ENCODE measurements at regions not wholly inside any gene's neighbourhood (a gene's known extent, or its start where the extent isn't known, plus 50 kb on each side); places are given as distances from the start of the nearest gene placed in this dataset.

GRCh38 chr2:236689393-236689700 lies 119.7 kb downstream of the ACKR3 start:
- intact Hi-C loops (cut with micrococcal nuclease) = no loop called here

- intact Hi-C loops (cut with micrococcal nuclease) = no loop called here
Measured at GRCh38 chr2:236689981-236690380, 120.4 kb downstream of the ACKR3 start.

GRCh38 chr2:236690726-236691125 lies 121.1 kb downstream of the ACKR3 start:
- intact Hi-C loops (cut with micrococcal nuclease) = no loop called here

GRCh38 chr2:236691799-236692167 lies 122.2 kb downstream of the ACKR3 start:
- intact Hi-C loops (cut with micrococcal nuclease) = no loop called here

GRCh38 chr2:236692937-236693336 lies 123.3 kb downstream of the ACKR3 start:
- intact Hi-C loops (cut with micrococcal nuclease) = no loop called here

GRCh38 chr2:236693531-236693930 lies 123.9 kb downstream of the ACKR3 start:
- intact Hi-C loops (cut with micrococcal nuclease) = no loop called here

- intact Hi-C loops (cut with micrococcal nuclease) = no loop called here
Measured at GRCh38 chr2:236694146-236694888, 124.7 kb downstream of the ACKR3 start.

GRCh38 chr2:236696834-236697233 lies 127.2 kb downstream of the ACKR3 start:
- intact Hi-C loops (cut with micrococcal nuclease) = no loop called here

GRCh38 chr2:236698016-236698627 lies 128.5 kb downstream of the ACKR3 start:
- intact Hi-C loops (cut with micrococcal nuclease) = no loop called here

GRCh38 chr2:236700703-236701102 lies 131.1 kb downstream of the ACKR3 start:
- intact Hi-C loops (cut with micrococcal nuclease) = no loop called here

GRCh38 chr2:236702657-236703372 lies 133.2 kb downstream of the ACKR3 start:
- intact Hi-C loops (cut with micrococcal nuclease) = no loop called here

GRCh38 chr2:236703373-236703709 lies 133.7 kb downstream of the ACKR3 start:
- intact Hi-C loops (cut with micrococcal nuclease) = no loop called here

- intact Hi-C loops (cut with micrococcal nuclease) = no loop called here
Measured at GRCh38 chr2:236703906-236704305, 134.3 kb downstream of the ACKR3 start.

- intact Hi-C loops (cut with micrococcal nuclease) = no loop called here
Measured at GRCh38 chr2:236704887-236705286, 135.3 kb downstream of the ACKR3 start.

GRCh38 chr2:236705295-236706105 lies 135.9 kb downstream of the ACKR3 start:
- intact Hi-C loops (cut with micrococcal nuclease) = no loop called here

- intact Hi-C loops (cut with micrococcal nuclease) = no loop called here
Measured at GRCh38 chr2:236706288-236706687, 136.7 kb downstream of the ACKR3 start.

GRCh38 chr2:236706803-236707202 lies 137.2 kb downstream of the ACKR3 start:
- intact Hi-C loops (cut with micrococcal nuclease) = no loop called here

- intact Hi-C loops (cut with micrococcal nuclease) = no loop called here
Measured at GRCh38 chr2:236711440-236711839, 141.8 kb downstream of the ACKR3 start.

- intact Hi-C loops (cut with micrococcal nuclease) = no loop called here
Measured at GRCh38 chr2:236712304-236712703, 142.7 kb downstream of the ACKR3 start.

- intact Hi-C loops (cut with micrococcal nuclease) = no loop called here
Measured at GRCh38 chr2:236712961-236713673, 143.5 kb downstream of the ACKR3 start.

GRCh38 chr2:236714080-236714479 lies 144.5 kb downstream of the ACKR3 start:
- intact Hi-C loops (cut with micrococcal nuclease) = no loop called here
